Epithelial cell of proximal tubule (primary cell): ENCODE measurements at regions not wholly inside any gene's neighbourhood (a gene's known extent, or its start where the extent isn't known, plus 50 kb on each side); places are given as distances from the start of the nearest gene placed in this dataset.
A peak's percentile ranks its signal among the peaks of the same experiment; 100 is the strongest.

Source experiments
- DNase-seq: peaks from one replicate; pipeline ENCODE4 v3.0.0-alpha.2; 2011; ENCODE audit warnings: low read depth
- H3K4me3 ChIP-seq: 2 replicates; pipeline ENCODE4 v1.5.1; 2011; ENCODE audit warnings: low read depth, mild to moderate bottlenecking, low read length
- TF ChIP-seq, protein P1 (sequence below): conservative IDR thresholded peaks from 2 replicates; pipeline ENCODE4 v1.5.1; 2012; ENCODE audit warnings: low read depth, mild to moderate bottlenecking, low read length

DNA sequence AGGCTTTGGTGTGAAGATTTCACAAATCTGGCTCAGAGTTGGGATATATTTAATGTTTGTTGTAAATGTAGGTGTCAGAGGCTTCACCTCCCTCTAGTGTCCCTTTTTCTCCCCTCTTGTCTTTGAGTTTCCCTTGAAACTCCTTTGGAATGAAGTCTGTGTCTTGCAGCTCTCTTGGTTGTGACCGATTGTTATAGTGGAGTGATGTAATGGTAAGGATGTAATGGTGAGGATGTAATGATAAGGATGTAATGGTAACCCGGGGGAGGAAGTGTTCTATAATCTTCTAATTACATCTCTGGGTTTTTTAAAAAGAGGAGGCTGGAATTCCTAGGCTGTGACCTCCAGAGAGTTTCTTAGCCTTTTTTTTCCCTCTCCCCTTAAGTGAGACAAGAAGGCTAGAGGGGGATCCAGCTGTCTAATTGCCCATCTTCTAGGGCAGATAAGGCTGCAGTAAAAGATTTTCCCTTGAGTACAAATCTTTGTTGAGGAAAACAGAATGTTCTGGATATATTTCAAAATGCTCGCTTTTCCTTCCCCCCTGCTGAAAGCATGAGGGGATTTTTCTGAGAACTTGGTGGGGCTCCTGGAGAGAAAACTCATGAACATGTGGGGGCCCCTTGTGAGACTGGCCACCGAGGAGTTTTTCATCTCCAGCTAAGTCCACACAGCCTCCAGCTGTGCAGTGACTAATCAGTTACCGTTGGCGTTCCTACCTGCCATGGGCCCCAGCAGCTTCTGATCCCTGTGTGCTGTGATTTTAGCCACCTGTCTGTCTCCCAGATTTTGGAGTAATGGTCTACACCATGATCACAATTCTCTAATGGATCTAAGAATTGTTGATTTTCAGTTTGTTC lies 156.7 kb upstream of the PMEPA1 start:
- no peak overlapping the region for H3K4me3 ChIP-seq
- TF ChIP-seq, protein P1, sequence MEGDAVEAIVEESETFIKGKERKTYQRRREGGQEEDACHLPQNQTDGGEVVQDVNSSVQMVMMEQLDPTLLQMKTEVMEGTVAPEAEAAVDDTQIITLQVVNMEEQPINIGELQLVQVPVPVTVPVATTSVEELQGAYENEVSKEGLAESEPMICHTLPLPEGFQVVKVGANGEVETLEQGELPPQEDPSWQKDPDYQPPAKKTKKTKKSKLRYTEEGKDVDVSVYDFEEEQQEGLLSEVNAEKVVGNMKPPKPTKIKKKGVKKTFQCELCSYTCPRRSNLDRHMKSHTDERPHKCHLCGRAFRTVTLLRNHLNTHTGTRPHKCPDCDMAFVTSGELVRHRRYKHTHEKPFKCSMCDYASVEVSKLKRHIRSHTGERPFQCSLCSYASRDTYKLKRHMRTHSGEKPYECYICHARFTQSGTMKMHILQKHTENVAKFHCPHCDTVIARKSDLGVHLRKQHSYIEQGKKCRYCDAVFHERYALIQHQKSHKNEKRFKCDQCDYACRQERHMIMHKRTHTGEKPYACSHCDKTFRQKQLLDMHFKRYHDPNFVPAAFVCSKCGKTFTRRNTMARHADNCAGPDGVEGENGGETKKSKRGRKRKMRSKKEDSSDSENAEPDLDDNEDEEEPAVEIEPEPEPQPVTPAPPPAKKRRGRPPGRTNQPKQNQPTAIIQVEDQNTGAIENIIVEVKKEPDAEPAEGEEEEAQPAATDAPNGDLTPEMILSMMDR, result peak; percentile 13
- no peak for DNase-seq

DNA sequence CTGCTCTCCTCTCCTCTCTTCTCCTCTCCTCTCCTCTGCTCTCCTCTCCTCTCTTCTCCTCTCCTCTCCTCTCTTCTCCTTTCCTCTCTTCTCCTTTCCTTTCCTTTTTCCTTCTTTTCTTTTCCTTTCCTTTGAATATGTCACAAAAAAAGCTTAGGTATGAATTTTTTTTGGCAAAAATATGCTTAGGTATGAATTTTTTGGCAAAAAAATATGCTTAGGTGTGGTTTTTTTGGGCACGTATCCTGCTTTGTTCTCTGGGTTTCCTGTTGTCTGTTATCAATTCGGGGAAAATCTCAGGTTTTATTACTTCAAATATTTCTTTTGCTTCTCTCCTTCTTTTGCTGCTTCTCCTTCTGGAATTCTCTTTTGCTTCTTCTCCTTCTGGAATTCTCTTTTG lies 155.5 kb upstream of the PMEPA1 start:
- no peak for DNase-seq
- no peak overlapping the region for H3K4me3 ChIP-seq
- TF ChIP-seq, protein P1, result no peak

DNA sequence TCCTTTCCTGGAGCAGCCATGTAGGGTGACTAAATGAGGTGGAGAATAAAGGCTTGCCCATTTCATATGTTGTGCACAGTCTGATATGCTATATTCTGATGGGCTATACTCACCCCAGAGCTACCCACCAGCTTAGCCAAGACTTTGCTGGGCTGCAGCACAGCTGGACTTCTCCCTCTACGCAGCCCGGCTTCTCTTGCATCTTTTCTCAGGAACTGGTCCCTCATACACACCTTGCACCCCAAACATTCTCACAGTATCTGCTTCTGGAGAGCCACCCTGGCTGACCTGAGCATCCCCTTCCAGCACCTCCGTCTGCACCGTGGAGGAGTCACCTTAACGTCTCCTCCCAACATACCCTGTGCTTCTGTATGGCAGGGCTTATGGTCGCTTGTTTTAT lies 150.8 kb upstream of the PMEPA1 start:
- no peak for DNase-seq
- H3K4me3 ChIP-seq, result no peak overlapping the region
- TF ChIP-seq, protein P1, result no peak

DNA sequence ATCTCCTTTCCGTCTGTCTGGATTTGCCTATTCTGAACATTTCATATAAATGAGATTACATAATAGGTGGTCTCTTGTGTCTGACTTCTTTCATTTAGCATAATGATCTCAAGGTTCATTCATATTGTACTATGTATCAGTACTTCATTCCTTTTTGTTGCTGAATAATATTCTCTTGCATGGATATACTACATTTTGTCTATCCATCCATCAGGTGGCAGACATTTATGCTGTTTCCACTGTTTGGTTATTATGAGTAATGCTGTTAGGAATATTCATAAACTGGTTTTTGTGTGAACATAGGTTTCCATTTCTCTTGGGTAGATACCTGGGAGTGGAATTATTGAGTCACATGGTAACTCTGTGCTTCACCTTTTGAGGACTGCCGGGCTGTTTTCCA lies 148.2 kb upstream of the PMEPA1 start:
- DNase-seq, result no peak
- no peak overlapping the region for H3K4me3 ChIP-seq
- TF ChIP-seq, protein P1, result no peak

DNA sequence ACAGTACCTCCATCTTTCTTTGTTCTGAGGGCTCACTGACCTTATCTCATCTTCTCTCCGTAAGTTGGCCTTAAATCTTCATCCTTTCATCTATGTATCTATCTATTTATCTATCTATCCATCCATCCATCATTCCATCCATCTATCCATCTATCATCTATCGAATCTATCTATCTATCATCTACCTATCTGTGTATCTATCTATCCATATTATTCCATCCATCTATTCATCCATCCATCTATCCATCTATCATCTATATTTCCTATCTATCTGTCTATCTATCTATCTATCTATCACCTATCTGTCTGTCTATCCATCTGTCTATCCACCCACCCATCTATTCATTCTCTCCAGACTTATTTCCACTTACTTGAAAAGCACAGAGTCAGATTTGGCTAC lies 147.3 kb upstream of the PMEPA1 start:
- DNase-seq, result no peak
- no peak overlapping the region for H3K4me3 ChIP-seq
- TF ChIP-seq, protein P1, result no peak

DNA sequence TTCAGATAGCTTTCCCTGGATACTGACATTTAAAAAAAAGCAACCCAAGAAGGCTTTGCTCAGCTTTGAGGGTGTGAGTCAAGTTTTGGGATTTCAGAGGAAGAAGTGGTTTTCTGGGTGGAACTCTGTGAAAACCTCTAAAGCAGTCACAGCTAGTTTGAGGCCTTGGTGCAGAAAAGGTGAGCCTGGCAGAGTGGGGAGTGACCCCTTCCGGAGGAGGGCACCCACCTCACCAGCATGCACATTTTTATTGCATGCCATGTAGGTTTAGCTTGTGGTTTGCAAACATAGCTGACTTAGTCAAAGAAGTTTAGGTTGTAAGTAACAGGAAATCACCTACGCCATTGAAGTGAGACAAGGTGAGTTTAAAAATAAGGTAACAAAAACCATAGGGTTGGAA lies 146.8 kb upstream of the PMEPA1 start:
- no peak for DNase-seq
- TF ChIP-seq, protein P1, result no peak
- H3K4me3 ChIP-seq, result no peak overlapping the region

DNA sequence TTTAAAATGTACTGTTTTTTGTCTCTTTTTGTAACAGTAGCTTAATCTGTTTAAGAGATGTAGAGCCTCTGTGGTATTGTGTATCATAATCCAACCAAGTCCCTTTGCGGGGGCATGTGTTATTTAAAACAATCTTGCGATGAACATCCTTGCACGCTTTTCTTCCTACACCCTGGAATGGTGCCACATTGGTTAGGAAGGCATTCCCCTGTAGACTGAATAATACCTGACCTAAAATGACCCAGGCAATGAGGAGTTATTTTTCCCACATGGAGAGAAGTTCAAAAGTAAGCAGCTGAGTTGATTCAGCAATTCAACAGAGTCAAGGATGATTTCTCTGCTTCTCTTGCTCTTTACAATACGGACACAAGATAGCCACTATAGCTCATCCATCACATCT lies 142.0 kb upstream of the PMEPA1 start:
- TF ChIP-seq, protein P1, result no peak
- no peak overlapping the region for H3K4me3 ChIP-seq
- no peak for DNase-seq
